ENCODE measurements at regions not wholly inside any gene's neighbourhood (a gene's known extent, or its start where the extent isn't known, plus 50 kb on each side); places are given as distances from the start of the nearest gene placed in this dataset.
"Not testable (repeated sequence)": the region's sequence is repeated elsewhere in the genome, so short reads cannot be mapped to it uniquely, and the experiment has no call there.

GRCh38 chr3:40864146-40864782, 335.0 kb upstream of the CTNNB1 start:
- ATAC-seq = no peak

GRCh38 chr3:40864915-40865314, 334.4 kb upstream of the CTNNB1 start:
- ATAC-seq = no peak

- ATAC-seq = no peak
Measured at GRCh38 chr3:40867797-40868196, 331.5 kb upstream of the CTNNB1 start.

- ATAC-seq = no peak
Measured at GRCh38 chr3:40869013-40869412, 330.3 kb upstream of the CTNNB1 start.

GRCh38 chr3:40869939-40870338, 329.4 kb upstream of the CTNNB1 start:
- ATAC-seq = no peak

GRCh38 chr3:40871394-40871793, 327.9 kb upstream of the CTNNB1 start:
- no peak for ATAC-seq

- ATAC-seq = no peak
Measured at GRCh38 chr3:40872258-40872920, 326.9 kb upstream of the CTNNB1 start.

- no peak for ATAC-seq
Measured at GRCh38 chr3:40873476-40873875, 325.8 kb upstream of the CTNNB1 start.

- no peak for ATAC-seq
Measured at GRCh38 chr3:40873934-40874699, 325.2 kb upstream of the CTNNB1 start.

GRCh38 chr3:40875581-40875980, 323.7 kb upstream of the CTNNB1 start:
- ATAC-seq = no peak

- ATAC-seq = no peak
Measured at GRCh38 chr3:40876009-40876408, 323.3 kb upstream of the CTNNB1 start.

GRCh38 chr3:40876496-40876895, 322.8 kb upstream of the CTNNB1 start:
- no peak for ATAC-seq

GRCh38 chr3:40877631-40878463, 321.5 kb upstream of the CTNNB1 start:
- ATAC-seq = no peak

- ATAC-seq = no peak
Measured at GRCh38 chr3:40878464-40878905, 320.8 kb upstream of the CTNNB1 start.

GRCh38 chr3:40885430-40885829, 313.9 kb upstream of the CTNNB1 start:
- ATAC-seq = no peak

- no peak for ATAC-seq
Measured at GRCh38 chr3:40886660-40887425, 312.5 kb upstream of the CTNNB1 start.

GRCh38 chr3:40891186-40891585, 308.1 kb upstream of the CTNNB1 start:
- no peak for ATAC-seq

GRCh38 chr3:40895109-40895508, 304.2 kb upstream of the CTNNB1 start:
- no peak for ATAC-seq

GRCh38 chr3:40899286-40899712, 300.0 kb upstream of the CTNNB1 start:
- ATAC-seq = no peak

GRCh38 chr3:40901298-40901697, 298.0 kb upstream of the CTNNB1 start:
- ATAC-seq = no peak

GRCh38 chr3:40901796-40902195, 297.5 kb upstream of the CTNNB1 start:
- ATAC-seq = no peak

- ATAC-seq = not testable (repeated sequence)
Measured at GRCh38 chr3:40907907-40908465, 291.3 kb upstream of the CTNNB1 start.
